ENCODE measurements at regions not wholly inside any gene's neighbourhood (a gene's known extent, or its start where the extent isn't known, plus 50 kb on each side); places are given as distances from the start of the nearest gene placed in this dataset.

DNA sequence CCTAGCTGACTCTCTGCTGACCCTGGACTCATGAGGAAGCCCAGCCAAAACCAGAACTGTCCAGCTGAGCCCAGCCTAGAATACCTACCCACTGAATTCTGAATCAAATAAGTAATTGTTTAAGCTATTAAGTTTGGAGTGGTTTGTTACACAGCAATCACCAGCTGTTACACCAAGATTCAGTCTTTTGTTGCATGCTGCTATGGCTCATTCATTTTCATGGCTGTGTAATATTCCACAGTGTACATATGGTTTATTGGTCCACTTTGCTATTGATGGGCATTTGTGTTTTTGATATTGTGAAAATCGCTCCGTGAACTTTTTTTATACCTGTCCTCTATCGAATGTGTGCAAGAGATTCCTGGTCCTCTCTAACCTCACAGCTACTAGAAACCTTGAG, 156.4 kb downstream of the FGF18 start:
- H3K4me3 ChIP-seq (replicated peaks in 1 of 3; ENCODE audit: insufficient read depth in 1 of 3, low read depth in 2 of 3, low read length in 3 of 3) = no peak overlapping the region
- no peaks in the 10 kb centered on the region for H4K20me1 ChIP-seq (ENCODE audit: insufficient read depth, low read length)
- no peak overlapping the region for H3K9ac ChIP-seq (ENCODE audit: insufficient read depth, low read depth, low read length)
- peaks cover 0 to 24% of the 10 kb centered on the region in 2 experiments; a peak in 4 of 5 replicates for H3K27me3 ChIP-seq (ENCODE audit: control insufficient read depth in 1 of 2, insufficient read depth in 2 of 2, low read length in 2 of 2)
- 85% methylated on average over 3 of the region's 3 CpGs for WGBS (ENCODE audit: low lambda C conversion rate)
- TF ChIP-seq RFXANK (CRISPR knock-in tag; IDR thresholded peaks at IDR 0.05) (no peak), DPF2 (CRISPR knock-in tag; IDR thresholded peaks at IDR 0.05; ENCODE audit: borderline replicate concordance, low read depth) (no peak), ZNF720 (CRISPR knock-in tag; IDR thresholded peaks at IDR 0.05) (no peak), FOXA1 (IDR thresholded peaks at IDR 0.05) (no peak), FOXA1 (CRISPR knock-in tag; IDR thresholded peaks at IDR 0.05) (no peak), ZNF672 (CRISPR knock-in tag; IDR thresholded peaks at IDR 0.05) (no peak), MEIS1 (CRISPR knock-in tag; IDR thresholded peaks at IDR 0.05; ENCODE audit: borderline replicate concordance) (no peak), ZNF781 (CRISPR knock-in tag; IDR thresholded peaks at IDR 0.05; ENCODE audit: borderline replicate concordance, not compliant biosample characterization) (no peak)
- TF ChIP-seq, protein P1, sequence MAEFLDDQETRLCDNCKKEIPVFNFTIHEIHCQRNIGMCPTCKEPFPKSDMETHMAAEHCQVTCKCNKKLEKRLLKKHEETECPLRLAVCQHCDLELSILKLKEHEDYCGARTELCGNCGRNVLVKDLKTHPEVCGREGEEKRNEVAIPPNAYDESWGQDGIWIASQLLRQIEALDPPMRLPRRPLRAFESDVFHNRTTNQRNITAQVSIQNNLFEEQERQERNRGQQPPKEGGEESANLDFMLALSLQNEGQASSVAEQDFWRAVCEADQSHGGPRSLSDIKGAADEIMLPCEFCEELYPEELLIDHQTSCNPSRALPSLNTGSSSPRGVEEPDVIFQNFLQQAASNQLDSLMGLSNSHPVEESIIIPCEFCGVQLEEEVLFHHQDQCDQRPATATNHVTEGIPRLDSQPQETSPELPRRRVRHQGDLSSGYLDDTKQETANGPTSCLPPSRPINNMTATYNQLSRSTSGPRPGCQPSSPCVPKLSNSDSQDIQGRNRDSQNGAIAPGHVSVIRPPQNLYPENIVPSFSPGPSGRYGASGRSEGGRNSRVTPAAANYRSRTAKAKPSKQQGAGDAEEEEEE (CRISPR knock-in tag; IDR thresholded peaks at IDR 0.05; ENCODE audit: borderline replicate concordance) = no peak
- TF ChIP-seq, protein P2, sequence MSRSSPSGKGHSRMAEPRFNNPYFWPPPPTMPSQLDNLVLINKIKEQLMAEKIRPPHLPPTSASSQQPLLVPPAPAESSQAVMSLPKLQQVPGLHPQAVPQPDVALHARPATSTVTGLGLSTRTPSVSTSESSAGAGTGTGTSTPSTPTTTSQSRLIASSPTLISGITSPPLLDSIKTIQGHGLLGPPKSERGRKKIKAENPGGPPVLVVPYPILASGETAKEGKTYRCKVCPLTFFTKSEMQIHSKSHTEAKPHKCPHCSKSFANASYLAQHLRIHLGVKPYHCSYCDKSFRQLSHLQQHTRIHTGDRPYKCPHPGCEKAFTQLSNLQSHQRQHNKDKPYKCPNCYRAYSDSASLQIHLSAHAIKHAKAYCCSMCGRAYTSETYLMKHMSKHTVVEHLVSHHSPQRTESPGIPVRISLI (CRISPR knock-in tag; IDR thresholded peaks at IDR 0.05; ENCODE audit: borderline replicate concordance) = no peak
- TF ChIP-seq, protein P3, sequence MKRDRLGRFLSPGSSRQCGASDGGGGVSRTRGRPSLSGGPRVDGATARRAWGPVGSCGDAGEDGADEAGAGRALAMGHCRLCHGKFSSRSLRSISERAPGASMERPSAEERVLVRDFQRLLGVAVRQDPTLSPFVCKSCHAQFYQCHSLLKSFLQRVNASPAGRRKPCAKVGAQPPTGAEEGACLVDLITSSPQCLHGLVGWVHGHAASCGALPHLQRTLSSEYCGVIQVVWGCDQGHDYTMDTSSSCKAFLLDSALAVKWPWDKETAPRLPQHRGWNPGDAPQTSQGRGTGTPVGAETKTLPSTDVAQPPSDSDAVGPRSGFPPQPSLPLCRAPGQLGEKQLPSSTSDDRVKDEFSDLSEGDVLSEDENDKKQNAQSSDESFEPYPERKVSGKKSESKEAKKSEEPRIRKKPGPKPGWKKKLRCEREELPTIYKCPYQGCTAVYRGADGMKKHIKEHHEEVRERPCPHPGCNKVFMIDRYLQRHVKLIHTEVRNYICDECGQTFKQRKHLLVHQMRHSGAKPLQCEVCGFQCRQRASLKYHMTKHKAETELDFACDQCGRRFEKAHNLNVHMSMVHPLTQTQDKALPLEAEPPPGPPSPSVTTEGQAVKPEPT (CRISPR knock-in tag; IDR thresholded peaks at IDR 0.05; ENCODE audit: low read depth) = no peak
- POLR2A ChIA-PET = no interaction called here
- CTCF ChIA-PET (ENCODE audit: low intra/inter-chr PET ratio, low total read pairs) = no interaction called here
- in situ Hi-C loops (cut with HindIII; ENCODE audit: extremely low pct_ligation_motif_present, low pct_unique_long_range_greater_than_20kb) = no loop called here
- intact Hi-C loops (cut with micrococcal nuclease; ENCODE audit: unreplicated experiment) = no loop called here
- H2AFZ ChIP-seq (ENCODE audit: low read length) = no peak overlapping the region
- H3K27ac ChIP-seq (ENCODE audit: extremely low read length, insufficient read depth, low read length) = no peak overlapping the region
- DNase-seq (ENCODE audit: low spot score) = no peak
- H3K9me3 ChIP-seq (ENCODE audit: low read length) = no peaks in the 10 kb centered on the region
- H3K4me1 ChIP-seq (ENCODE audit: insufficient read depth, low read length) = no peaks in the 10 kb centered on the region
- no peaks in the 10 kb centered on the region for H3K79me2 ChIP-seq (ENCODE audit: insufficient read depth, low read length)
- BruUV-seq (replicated peaks) = no TSS peak
- no peak for FAIRE-seq
- H3K36me3 ChIP-seq (replicated peaks in 1 of 2; ENCODE audit: control insufficient read depth in 1 of 2, insufficient read depth in 2 of 2, low read length in 2 of 2) = no peaks in the 10 kb centered on the region
- H3K4me2 ChIP-seq (ENCODE audit: low read depth, low read length) = no peak overlapping the region
- ATAC-seq = no peak

Data from HepG2 (cell line).